Thyroid gland (tissue), 4 donors: ENCODE measurements at regions not wholly inside any gene's neighbourhood (a gene's known extent, or its start where the extent isn't known, plus 50 kb on each side); places are given as distances from the start of the nearest gene placed in this dataset.

ENCODE experiments used
- POLR2A ChIP-seq, 2 donors: fragments of 450-650 bp; IDR thresholded peaks; one replicate each; pipeline ENCODE4 v1.6.1; 2017; ENCODE audit warnings: antibody characterized with exemption in 2 of 2, mild to moderate bottlenecking in 2 of 2, moderate library complexity in 1 of 2
- TF ChIP-seq, protein P1 (sequence below), 6 experiments: fragments of 200-600 bp in 3 of 6; fragments of 450-650 bp in 3 of 6; sonication (generic) in 3 of 6; IDR thresholded peaks; one replicate each; pipeline ENCODE4 v1.5.1; 2016 to 2019; ENCODE audit warnings: antibody characterized with exemption in 6 of 6, mild to moderate bottlenecking in 2 of 6, inconsistent platforms in 1 of 6, moderate library complexity in 1 of 6

DNA sequence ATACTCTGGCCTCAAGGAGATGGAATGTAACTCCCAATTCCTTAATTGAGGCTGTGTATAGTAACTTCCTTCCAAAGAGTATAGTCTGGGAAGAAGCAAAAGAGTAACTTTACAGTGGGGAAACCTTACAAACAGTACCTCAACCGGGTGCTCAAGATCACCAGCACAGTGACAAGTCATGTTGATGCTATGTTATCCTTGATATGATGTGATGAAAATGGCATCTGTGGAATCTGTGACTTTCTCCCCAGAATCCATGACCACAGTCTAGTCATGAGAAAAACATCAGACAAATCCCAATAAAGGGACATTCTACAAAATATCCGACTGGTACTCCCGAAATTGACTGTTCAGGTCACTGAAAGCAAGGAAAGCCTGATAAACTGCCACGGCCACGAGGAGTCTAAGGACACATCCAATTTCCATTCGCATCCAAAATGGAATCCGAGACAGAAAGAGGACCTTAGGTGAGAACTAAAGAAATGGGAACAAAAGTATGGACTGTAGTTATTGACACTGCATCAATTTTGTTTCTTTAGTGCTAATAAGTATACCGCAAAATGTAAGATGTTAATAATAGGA lies 97.3 kb upstream of the FRMD6 start:
- TF ChIP-seq, protein P1, sequence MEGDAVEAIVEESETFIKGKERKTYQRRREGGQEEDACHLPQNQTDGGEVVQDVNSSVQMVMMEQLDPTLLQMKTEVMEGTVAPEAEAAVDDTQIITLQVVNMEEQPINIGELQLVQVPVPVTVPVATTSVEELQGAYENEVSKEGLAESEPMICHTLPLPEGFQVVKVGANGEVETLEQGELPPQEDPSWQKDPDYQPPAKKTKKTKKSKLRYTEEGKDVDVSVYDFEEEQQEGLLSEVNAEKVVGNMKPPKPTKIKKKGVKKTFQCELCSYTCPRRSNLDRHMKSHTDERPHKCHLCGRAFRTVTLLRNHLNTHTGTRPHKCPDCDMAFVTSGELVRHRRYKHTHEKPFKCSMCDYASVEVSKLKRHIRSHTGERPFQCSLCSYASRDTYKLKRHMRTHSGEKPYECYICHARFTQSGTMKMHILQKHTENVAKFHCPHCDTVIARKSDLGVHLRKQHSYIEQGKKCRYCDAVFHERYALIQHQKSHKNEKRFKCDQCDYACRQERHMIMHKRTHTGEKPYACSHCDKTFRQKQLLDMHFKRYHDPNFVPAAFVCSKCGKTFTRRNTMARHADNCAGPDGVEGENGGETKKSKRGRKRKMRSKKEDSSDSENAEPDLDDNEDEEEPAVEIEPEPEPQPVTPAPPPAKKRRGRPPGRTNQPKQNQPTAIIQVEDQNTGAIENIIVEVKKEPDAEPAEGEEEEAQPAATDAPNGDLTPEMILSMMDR (IDR thresholded peaks at IDR 0.05), result no peak
- TF ChIP-seq POLR2A (IDR thresholded peaks at IDR 0.05), result no peak
